Neural progenitor cell (in vitro differentiated cells): ENCODE measurements at regions not wholly inside any gene's neighbourhood (a gene's known extent, or its start where the extent isn't known, plus 50 kb on each side); places are given as distances from the start of the nearest gene placed in this dataset.

Experiments
- EZH2 ChIP-seq: fragments of 200-600 bp; sonication (generic); IDR thresholded peaks from 2 replicates; pipeline ENCODE4 v1.6.1; 2017; ENCODE audit warnings: antibody characterized with exemption, mild to moderate bottlenecking, moderate library complexity
- EZH2phosphoT487 ChIP-seq: fragments of 200-600 bp; sonication (generic); IDR thresholded peaks from 2 replicates; pipeline ENCODE4 v1.6.1; 2017; ENCODE audit warnings: antibody characterized with exemption
- TF ChIP-seq, protein P1 (sequence below): fragments of 200-600 bp; sonication (generic); IDR thresholded peaks from 2 replicates; pipeline ENCODE4 v1.5.1; 2017; ENCODE audit warnings: antibody characterized with exemption, mild to moderate bottlenecking

- TF ChIP-seq, protein P1, sequence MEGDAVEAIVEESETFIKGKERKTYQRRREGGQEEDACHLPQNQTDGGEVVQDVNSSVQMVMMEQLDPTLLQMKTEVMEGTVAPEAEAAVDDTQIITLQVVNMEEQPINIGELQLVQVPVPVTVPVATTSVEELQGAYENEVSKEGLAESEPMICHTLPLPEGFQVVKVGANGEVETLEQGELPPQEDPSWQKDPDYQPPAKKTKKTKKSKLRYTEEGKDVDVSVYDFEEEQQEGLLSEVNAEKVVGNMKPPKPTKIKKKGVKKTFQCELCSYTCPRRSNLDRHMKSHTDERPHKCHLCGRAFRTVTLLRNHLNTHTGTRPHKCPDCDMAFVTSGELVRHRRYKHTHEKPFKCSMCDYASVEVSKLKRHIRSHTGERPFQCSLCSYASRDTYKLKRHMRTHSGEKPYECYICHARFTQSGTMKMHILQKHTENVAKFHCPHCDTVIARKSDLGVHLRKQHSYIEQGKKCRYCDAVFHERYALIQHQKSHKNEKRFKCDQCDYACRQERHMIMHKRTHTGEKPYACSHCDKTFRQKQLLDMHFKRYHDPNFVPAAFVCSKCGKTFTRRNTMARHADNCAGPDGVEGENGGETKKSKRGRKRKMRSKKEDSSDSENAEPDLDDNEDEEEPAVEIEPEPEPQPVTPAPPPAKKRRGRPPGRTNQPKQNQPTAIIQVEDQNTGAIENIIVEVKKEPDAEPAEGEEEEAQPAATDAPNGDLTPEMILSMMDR: no peak
- TF ChIP-seq EZH2 (no peak), EZH2phosphoT487 (no peak)
Observed at GRCh38 chr6:163955096-163955495, 540.6 kb downstream of the QKI start.
